ENCODE measurements at regions not wholly inside any gene's neighbourhood (a gene's known extent, or its start where the extent isn't known, plus 50 kb on each side); places are given as distances from the start of the nearest gene placed in this dataset.

GRCh38 chr6:12221856-12222255, 68.3 kb upstream of the EDN1 start:
- no peak for TF ChIP-seq POLR2A (IDR thresholded peaks at IDR 0.05)
- TF ChIP-seq CTCF (IDR thresholded peaks at IDR 0.05), result no peak
